Activated T-cell treated with anti-CD3 and anti-CD28 coated beads, Interleukin-2, amount 50 U/mL, for 24 hours (primary cell): ENCODE measurements at regions not wholly inside any gene's neighbourhood (a gene's known extent, or its start where the extent isn't known, plus 50 kb on each side); places are given as distances from the start of the nearest gene placed in this dataset.
"Not testable (repeated sequence)": the region's sequence is repeated elsewhere in the genome, so short reads cannot be mapped to it uniquely, and the experiment has no call there.

ENCODE experiments used
- DNase-seq: peaks from one replicate; pipeline ENCODE4 v3.0.0-alpha.2; 2020
- H3K27ac Mint-ChIP-seq: 2 replicates; pipeline ENCODE4 v1.8.0; 2020; ENCODE audit warnings: mild to moderate bottlenecking, mixed read lengths
- H3K27me3 Mint-ChIP-seq: 2 replicates; pipeline ENCODE4 v1.8.0; 2020; ENCODE audit warnings: mixed read lengths
- H3K36me3 Mint-ChIP-seq: 2 replicates; pipeline ENCODE4 v1.8.0; 2020; ENCODE audit warnings: low read depth, mixed read lengths
- H3K4me1 Mint-ChIP-seq: 2 replicates; pipeline ENCODE4 v1.8.0; 2020; ENCODE audit warnings: low read depth, mixed read lengths
- H3K4me3 Mint-ChIP-seq: 2 replicates; pipeline ENCODE4 v1.8.0; 2020; ENCODE audit warnings: mild to moderate bottlenecking, moderate library complexity, mixed read lengths
- H3K9me3 Mint-ChIP-seq: 2 replicates; pipeline ENCODE4 v1.8.0; 2020; ENCODE audit warnings: mixed read lengths

GRCh38 chr7:156038345-156038744 lies 226.1 kb upstream of the SHH start:
- Mint-ChIP-seq H3K36me3 (no peaks in the 10 kb centered on the region), H3K27me3 (peaks cover 4% of the 10 kb centered on the region), H3K9me3 (no peaks in the 10 kb centered on the region), H3K4me3 (no peak overlapping the region), H3K4me1 (no peaks in the 10 kb centered on the region), H3K27ac (no peak overlapping the region)
- no peak for DNase-seq

GRCh38 chr7:156036153-156036552 lies 223.9 kb upstream of the SHH start:
- H3K4me3 Mint-ChIP-seq: no peak overlapping the region
- H3K4me1 Mint-ChIP-seq: no peaks in the 10 kb centered on the region
- no peak overlapping the region for H3K27ac Mint-ChIP-seq
- H3K9me3 Mint-ChIP-seq: peaks cover 2% of the 10 kb centered on the region
- H3K36me3 Mint-ChIP-seq: no peaks in the 10 kb centered on the region
- peaks cover 4% of the 10 kb centered on the region for H3K27me3 Mint-ChIP-seq
- DNase-seq: no peak

GRCh38 chr7:156035387-156035786 lies 223.1 kb upstream of the SHH start:
- not testable (repeated sequence) for H3K27me3 Mint-ChIP-seq, H3K4me1 Mint-ChIP-seq, H3K9me3 Mint-ChIP-seq, H3K27ac Mint-ChIP-seq, H3K36me3 Mint-ChIP-seq, DNase-seq, H3K4me3 Mint-ChIP-seq

- DNase-seq: no peak
- H3K4me1 Mint-ChIP-seq: no peaks in the 10 kb centered on the region
- no peaks in the 10 kb centered on the region for H3K27me3 Mint-ChIP-seq
- H3K9me3 Mint-ChIP-seq: peaks cover 2% of the 10 kb centered on the region
- no peak overlapping the region for H3K27ac Mint-ChIP-seq
- no peak overlapping the region for H3K4me3 Mint-ChIP-seq
- no peaks in the 10 kb centered on the region for H3K36me3 Mint-ChIP-seq
Observed at GRCh38 chr7:156034397-156034796, 222.1 kb upstream of the SHH start.

GRCh38 chr7:156032973-156033372 lies 220.7 kb upstream of the SHH start:
- no peak overlapping the region for H3K27ac Mint-ChIP-seq

GRCh38 chr7:156031679-156032478 lies 219.6 kb upstream of the SHH start:
- Mint-ChIP-seq H3K4me1 (no peaks in the 10 kb centered on the region), H3K27me3 (no peaks in the 10 kb centered on the region), H3K4me3 (no peak overlapping the region), H3K36me3 (no peaks in the 10 kb centered on the region), H3K9me3 (peaks cover 2% of the 10 kb centered on the region), H3K27ac (no peak overlapping the region)
- no peak for DNase-seq

More at GRCh38 chr7:156032973-156033372, 220.7 kb upstream of the SHH start:
- Mint-ChIP-seq H3K27me3 (no peaks in the 10 kb centered on the region), H3K36me3 (no peaks in the 10 kb centered on the region), H3K9me3 (peaks cover 2% of the 10 kb centered on the region), H3K4me3 (no peak overlapping the region), H3K4me1 (no peaks in the 10 kb centered on the region)
- DNase-seq: no peak

- H3K27ac Mint-ChIP-seq: no peak overlapping the region
- peaks cover 2% of the 10 kb centered on the region for H3K9me3 Mint-ChIP-seq
- H3K4me1 Mint-ChIP-seq: no peaks in the 10 kb centered on the region
- H3K27me3 Mint-ChIP-seq: no peaks in the 10 kb centered on the region
- H3K4me3 Mint-ChIP-seq: no peak overlapping the region
- DNase-seq: no peak
- H3K36me3 Mint-ChIP-seq: no peaks in the 10 kb centered on the region
Observed at GRCh38 chr7:156029460-156030007, 217.3 kb upstream of the SHH start.

- Mint-ChIP-seq H3K4me1 (no peaks in the 10 kb centered on the region), H3K4me3 (no peak overlapping the region), H3K27me3 (no peaks in the 10 kb centered on the region), H3K9me3 (peaks cover 2% of the 10 kb centered on the region), H3K36me3 (no peaks in the 10 kb centered on the region), H3K27ac (no peak overlapping the region)
- DNase-seq: no peak
Observed at GRCh38 chr7:156028521-156028920, 216.3 kb upstream of the SHH start.

- no peak for DNase-seq
- H3K27me3 Mint-ChIP-seq: no peaks in the 10 kb centered on the region
- no peak overlapping the region for H3K27ac Mint-ChIP-seq
- no peaks in the 10 kb centered on the region for H3K4me1 Mint-ChIP-seq
- no peaks in the 10 kb centered on the region for H3K36me3 Mint-ChIP-seq
- no peak overlapping the region for H3K4me3 Mint-ChIP-seq
- H3K9me3 Mint-ChIP-seq: peaks cover under 1% of the 10 kb centered on the region
Observed at GRCh38 chr7:156027821-156028220, 215.6 kb upstream of the SHH start.

GRCh38 chr7:156026603-156027002 lies 214.3 kb upstream of the SHH start:
- Mint-ChIP-seq H3K36me3 (no peaks in the 10 kb centered on the region), H3K27ac (no peak overlapping the region), H3K27me3 (no peaks in the 10 kb centered on the region), H3K9me3 (no peaks in the 10 kb centered on the region), H3K4me1 (no peaks in the 10 kb centered on the region), H3K4me3 (no peak overlapping the region)
- no peak for DNase-seq

- no peak overlapping the region for H3K4me3 Mint-ChIP-seq
- no peak overlapping the region for H3K27ac Mint-ChIP-seq
- no peaks in the 10 kb centered on the region for H3K36me3 Mint-ChIP-seq
- DNase-seq: no peak
- no peaks in the 10 kb centered on the region for H3K4me1 Mint-ChIP-seq
- no peaks in the 10 kb centered on the region for H3K27me3 Mint-ChIP-seq
- H3K9me3 Mint-ChIP-seq: no peaks in the 10 kb centered on the region
Observed at GRCh38 chr7:156026076-156026600, 213.9 kb upstream of the SHH start.

GRCh38 chr7:156025675-156026074 lies 213.4 kb upstream of the SHH start:
- Mint-ChIP-seq H3K4me1 (peaks cover 1% of the 10 kb centered on the region), H3K36me3 (no peaks in the 10 kb centered on the region), H3K27ac (no peak overlapping the region), H3K4me3 (no peak overlapping the region), H3K27me3 (no peaks in the 10 kb centered on the region), H3K9me3 (no peaks in the 10 kb centered on the region)
- DNase-seq: no peak

GRCh38 chr7:156024201-156024600 lies 211.9 kb upstream of the SHH start:
- no peak for DNase-seq

GRCh38 chr7:156022483-156023459 lies 210.5 kb upstream of the SHH start:
- H3K9me3 Mint-ChIP-seq: peaks cover 5% of the 10 kb centered on the region
- H3K36me3 Mint-ChIP-seq: no peaks in the 10 kb centered on the region
- no peak overlapping the region for H3K4me3 Mint-ChIP-seq
- no peak overlapping the region for H3K27ac Mint-ChIP-seq
- H3K4me1 Mint-ChIP-seq: peaks cover 11% of the 10 kb centered on the region
- no peak for DNase-seq
- peaks cover 7% of the 10 kb centered on the region for H3K27me3 Mint-ChIP-seq

More at GRCh38 chr7:156024201-156024600, 211.9 kb upstream of the SHH start:
- Mint-ChIP-seq H3K9me3 (peaks cover 5% of the 10 kb centered on the region), H3K27me3 (peaks cover 7% of the 10 kb centered on the region), H3K36me3 (no peaks in the 10 kb centered on the region), H3K27ac (no peak overlapping the region), H3K4me1 (peaks cover 11% of the 10 kb centered on the region), H3K4me3 (no peak overlapping the region)
